HG02884 (cell line): ENCODE measurements at regions not wholly inside any gene's neighbourhood (a gene's known extent, or its start where the extent isn't known, plus 50 kb on each side); places are given as distances from the start of the nearest gene placed in this dataset.

ENCODE experiments used
- ATAC-seq: cut with Tn5 transposase; IDR thresholded peaks from one replicate; pipeline ENCODE4 v1.9.1; 2021; ENCODE audit warnings: mild to moderate bottlenecking, moderate library complexity; ENCODE audit not compliant: unreplicated experiment

- ATAC-seq: no peak
Measured at GRCh38 chr10:8731121-8732095, 676.9 kb downstream of the GATA3 start.

DNA sequence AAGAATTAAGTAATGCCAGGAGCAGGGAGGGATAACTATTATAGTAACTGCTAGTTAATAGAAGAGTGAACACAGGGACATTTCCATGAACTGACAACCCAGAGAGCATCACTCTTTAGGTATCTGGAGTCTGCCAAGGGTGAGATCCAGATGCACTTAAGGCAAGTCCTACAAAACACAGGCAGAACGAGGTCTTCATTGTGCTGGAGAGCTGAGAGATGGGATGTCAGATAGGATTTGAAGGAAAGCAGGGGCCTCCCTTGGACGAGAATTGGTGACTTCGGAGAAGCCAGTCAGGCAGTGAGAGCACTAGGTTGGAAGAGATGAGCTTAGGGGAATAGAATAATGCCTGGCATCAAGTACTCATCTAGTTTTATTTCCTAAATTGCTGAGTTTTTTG lies 684.5 kb downstream of the GATA3 start:
- no peak for ATAC-seq

DNA sequence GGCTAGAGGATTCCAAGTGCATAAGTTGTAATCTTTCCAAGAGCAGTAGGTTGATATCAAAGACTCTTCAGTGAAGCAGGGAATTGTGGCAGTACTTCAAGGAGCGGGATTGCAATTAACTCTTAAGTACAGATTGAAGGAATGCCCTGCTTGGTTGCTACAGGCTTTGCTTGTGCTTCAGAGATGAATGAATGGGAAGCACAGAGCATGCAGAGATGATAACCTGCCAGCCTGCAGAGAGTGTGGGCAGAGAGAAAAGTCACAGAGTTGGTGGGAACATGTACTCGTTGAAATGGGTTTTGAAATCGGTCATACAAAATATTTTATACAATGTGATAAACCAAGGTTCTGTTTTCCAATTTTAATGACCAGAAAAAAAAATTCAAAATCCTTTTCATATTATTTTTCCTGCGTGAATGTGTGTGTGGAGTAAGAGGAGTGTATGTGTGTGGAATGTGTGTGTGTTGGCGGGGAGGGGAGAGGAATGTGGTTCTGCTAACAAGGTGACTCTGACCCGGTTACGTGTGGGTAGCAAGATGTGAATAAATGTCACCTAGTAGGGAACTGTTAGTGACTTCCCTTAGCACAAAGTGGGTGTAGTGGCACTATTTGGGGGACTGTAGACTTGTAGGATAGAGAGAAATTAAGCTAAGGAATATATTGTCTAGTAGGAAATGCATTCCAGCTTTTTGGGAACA lies 697.8 kb downstream of the GATA3 start:
- ATAC-seq: no peak

DNA sequence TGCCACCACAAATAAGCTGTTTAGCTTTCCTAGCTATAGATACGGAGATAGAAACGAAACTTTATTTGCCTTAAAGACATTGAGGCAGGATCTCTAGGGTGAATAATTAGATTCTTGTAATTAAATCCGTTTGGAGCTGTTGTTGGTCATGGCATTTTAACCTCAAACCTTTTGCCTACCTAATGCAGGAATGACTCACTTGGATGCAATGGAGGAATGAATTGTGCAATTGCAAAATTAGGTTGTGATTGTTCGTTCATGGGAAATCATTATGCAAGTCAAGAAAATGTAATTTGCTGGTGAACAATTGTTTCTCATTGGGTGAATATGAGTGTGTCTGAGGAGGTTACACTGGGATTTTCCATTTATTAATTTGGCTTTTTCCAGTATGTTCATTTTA lies 703.5 kb downstream of the GATA3 start:
- ATAC-seq: no peak

- ATAC-seq: no peak
Measured at GRCh38 chr10:8766899-8767298, 712.4 kb downstream of the GATA3 start.

DNA sequence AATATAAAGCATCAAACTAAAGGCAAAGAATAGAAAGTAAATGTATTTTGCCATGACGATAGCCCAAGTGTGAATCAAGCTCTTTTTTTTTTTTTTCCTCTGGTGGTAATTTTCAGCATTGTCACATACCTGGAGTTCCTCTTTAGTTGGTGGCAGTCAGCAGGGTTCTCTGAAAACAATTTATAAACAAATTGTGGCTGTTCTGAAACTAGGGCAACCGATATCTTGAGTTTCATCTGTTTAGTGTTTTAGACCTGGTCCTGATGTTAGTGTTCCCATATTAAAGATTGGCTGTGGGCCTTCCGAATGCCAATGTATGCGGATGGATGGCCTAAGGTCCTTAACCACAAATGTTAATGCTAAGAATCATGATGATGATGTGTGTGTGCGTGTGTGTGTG lies 713.1 kb downstream of the GATA3 start:
- no peak for ATAC-seq

DNA sequence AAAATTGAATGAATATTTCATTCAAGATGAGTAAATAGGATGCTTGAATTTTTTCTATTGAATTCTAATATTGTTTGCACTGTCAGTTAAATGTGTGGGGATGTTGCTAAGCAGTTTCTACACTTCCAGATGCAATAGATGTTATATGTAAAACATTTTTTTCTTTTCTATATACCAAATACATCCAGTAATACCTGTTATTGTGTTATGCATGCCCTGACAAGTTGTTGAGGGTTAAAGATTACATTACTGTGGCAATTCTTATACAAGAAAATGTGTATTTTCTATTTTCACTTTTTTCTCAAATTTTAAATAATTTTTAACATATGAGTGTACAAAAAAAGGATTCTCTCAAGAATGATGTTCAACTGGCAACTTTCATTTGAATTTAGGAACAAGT lies 713.9 kb downstream of the GATA3 start:
- no peak for ATAC-seq

DNA sequence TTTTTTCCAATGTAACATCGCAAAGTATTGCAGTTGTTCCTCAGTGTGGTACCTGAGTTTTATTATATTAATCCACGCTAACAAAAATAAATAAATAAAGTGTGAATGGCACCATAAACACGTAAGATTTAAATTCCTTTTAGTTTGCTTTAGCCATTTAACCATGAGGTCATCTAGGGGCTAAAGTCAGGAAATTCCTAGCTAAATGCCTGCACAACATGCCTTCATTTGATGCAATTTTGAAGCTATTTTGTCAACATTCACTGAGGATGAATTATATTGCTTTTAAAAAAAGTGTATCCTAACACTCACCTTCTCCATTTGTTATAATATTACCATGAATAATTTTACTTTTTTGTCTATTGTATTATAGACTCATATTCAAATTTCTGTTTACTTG lies 714.4 kb downstream of the GATA3 start:
- no peak for ATAC-seq

- ATAC-seq: no peak
Measured at GRCh38 chr10:8776926-8777622, 722.6 kb downstream of the GATA3 start.

DNA sequence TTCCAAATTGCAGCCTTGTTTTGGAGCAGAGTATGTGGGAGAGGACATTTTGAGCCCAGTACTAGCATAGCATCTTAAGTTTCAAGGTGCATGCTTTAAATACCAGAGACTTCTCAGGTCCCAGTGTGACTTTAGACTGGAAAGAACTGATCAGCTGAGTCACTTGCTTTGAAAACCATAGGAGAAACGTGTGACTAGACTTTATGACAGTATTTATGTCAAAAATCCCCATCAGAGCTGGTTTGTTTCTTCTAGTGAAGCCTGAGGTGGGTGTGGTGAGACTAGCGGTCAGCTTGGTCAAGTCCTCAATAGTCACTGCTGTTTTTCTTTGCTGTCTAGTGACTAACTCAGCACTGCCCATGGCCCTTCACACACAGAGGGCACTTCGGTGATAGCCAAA lies 724.2 kb downstream of the GATA3 start:
- ATAC-seq: no peak

GRCh38 chr10:8787649-8788048 lies 733.2 kb downstream of the GATA3 start:
- ATAC-seq: no peak

DNA sequence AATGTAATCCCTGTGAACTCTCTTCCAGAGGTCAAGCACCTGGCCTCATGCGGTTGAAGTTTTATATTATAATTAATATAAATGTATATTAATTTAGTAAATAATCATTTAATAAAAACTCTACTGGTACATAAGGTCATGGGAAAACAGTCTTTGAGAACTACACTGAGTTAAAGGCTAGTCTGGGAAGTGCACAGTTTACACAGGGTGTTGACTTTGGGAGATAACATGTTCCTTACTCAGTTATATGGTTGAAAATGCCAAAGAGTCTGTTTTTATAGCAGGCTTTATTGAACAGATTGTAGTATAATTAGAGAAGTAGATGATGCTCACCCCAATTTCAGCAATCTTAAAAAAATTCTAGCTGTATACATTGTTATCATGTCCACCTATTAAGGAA lies 735.9 kb downstream of the GATA3 start:
- no peak for ATAC-seq

GRCh38 chr10:8794860-8795259 lies 740.4 kb downstream of the GATA3 start:
- no peak for ATAC-seq

- no peak for ATAC-seq
Measured at GRCh38 chr10:8800426-8800825, 745.9 kb downstream of the GATA3 start.

GRCh38 chr10:8803992-8804391 lies 749.5 kb downstream of the GATA3 start:
- no peak for ATAC-seq

DNA sequence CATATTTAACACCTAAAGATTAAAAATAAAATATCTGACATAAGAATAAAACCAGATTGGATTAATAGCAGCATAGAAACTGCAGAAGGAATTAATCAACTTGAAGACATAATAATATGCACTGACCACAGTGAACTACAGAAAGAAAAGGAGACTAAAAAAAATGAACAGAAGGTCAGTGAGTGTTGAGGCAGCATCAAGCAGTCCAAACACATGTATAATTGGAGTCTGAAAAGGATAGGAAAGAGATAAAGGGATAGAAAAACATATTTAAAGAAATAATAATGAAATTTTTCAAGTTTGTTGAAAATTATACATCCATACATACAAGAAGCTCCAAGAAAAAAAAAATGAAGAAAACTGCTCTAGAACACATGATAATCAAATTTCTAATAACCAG lies 756.2 kb downstream of the GATA3 start:
- no peak for ATAC-seq

DNA sequence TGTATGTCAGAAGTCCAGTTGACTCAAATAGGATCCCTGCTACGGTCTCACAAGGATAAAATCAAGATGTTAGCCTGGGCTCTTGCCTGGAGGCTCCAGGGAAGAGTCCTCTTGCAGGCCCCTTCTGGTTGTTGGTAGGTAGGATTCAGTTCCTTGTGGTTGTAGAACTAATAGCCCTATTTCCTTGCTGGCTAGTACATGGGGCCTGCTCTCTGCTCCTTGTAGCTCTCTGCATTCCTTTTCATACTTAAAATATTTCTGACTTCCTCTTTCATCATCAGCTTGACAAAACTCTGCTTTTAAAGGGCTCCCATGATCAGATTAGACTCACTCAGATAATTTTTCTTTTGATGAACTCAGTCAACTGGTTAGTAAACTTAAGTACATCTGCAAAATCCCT lies 756.7 kb downstream of the GATA3 start:
- ATAC-seq: no peak

DNA sequence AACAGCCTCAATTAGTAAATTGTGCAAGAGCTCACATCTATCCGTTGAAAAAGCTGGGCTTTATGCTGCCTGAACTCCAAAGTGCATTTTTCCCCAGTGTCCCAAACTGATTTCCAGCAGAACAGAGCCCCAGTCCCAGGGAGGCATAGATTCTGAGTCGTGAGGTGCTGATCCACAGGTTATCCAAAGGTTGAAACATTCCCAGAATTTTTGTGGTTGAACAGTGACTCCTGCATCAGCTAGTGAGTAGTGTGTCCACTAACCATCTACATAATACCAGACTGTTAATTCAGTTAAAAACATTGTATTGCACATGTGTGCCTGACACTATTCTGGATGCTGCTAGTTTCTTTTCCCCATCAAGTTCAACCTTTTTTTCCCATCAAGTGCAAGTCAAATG lies 761.5 kb downstream of the GATA3 start:
- ATAC-seq: no peak

DNA sequence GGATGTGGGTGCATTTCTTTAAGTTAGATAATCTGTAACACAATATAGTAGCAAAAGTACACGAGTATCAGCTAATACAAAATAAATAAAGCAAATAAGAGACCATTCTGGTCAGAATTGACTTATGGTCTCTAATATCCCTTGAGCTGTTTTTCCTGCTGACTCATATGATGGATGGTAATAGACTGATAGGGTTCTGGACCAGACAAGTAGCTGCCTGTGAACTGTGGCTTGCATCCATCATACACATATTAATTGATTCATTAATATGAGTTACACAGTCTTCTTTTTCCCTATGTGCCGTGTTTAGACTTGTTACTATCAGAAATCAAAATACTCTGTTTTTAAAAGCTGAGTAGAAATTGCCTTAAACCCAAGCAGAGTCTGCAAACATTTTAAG lies 762.8 kb downstream of the GATA3 start:
- ATAC-seq: no peak

- no peak for ATAC-seq
Measured at GRCh38 chr10:8825611-8826010, 771.1 kb downstream of the GATA3 start.

- ATAC-seq: no peak
Measured at GRCh38 chr10:8829592-8829991, 775.1 kb downstream of the GATA3 start.

GRCh38 chr10:8830048-8830447 lies 775.6 kb downstream of the GATA3 start:
- ATAC-seq: no peak
